Effector CD4-positive, alpha-beta T cell (primary cell): ENCODE measurements at regions not wholly inside any gene's neighbourhood (a gene's known extent, or its start where the extent isn't known, plus 50 kb on each side); places are given as distances from the start of the nearest gene placed in this dataset.

ENCODE experiments used
- DNase-seq: peaks from one replicate; pipeline ENCODE4 v3.0.0-alpha.2; 2020

- no peak for DNase-seq
These were observed 350.3 kb downstream of the MTX2 start for GRCh38 chr2:176619504-176619903.

- DNase-seq: no peak
These were observed 352.1 kb downstream of the MTX2 start for GRCh38 chr2:176621350-176621749.

GRCh38 chr2:176622792-176623191 is 353.6 kb downstream of the MTX2 start:
- no peak for DNase-seq

- DNase-seq: no peak
These were observed 357.6 kb downstream of the MTX2 start for GRCh38 chr2:176626796-176627195.

- no peak for DNase-seq
These were observed 359.2 kb downstream of the MTX2 start for GRCh38 chr2:176628438-176628837.

- no peak for DNase-seq
These were observed 364.5 kb downstream of the MTX2 start for GRCh38 chr2:176633754-176634153.

- DNase-seq: no peak
These were observed 367.2 kb downstream of the MTX2 start for GRCh38 chr2:176636401-176636800.

GRCh38 chr2:176637142-176637485 is 367.9 kb downstream of the MTX2 start:
- DNase-seq: no peak

- no peak for DNase-seq
These were observed 368.4 kb downstream of the MTX2 start for GRCh38 chr2:176637486-176638166.

- peak; percentile 16 for DNase-seq
These were observed 369.1 kb downstream of the MTX2 start for GRCh38 chr2:176638167-176639015.

GRCh38 chr2:176639016-176639343 is 369.7 kb downstream of the MTX2 start:
- DNase-seq: no peak

GRCh38 chr2:176639671-176640070 is 370.4 kb downstream of the MTX2 start:
- DNase-seq: no peak

GRCh38 chr2:176641436-176641835 is 372.2 kb downstream of the MTX2 start:
- no peak for DNase-seq

GRCh38 chr2:176642074-176642473 is 372.8 kb downstream of the MTX2 start:
- DNase-seq: no peak

- DNase-seq: no peak
These were observed 374.4 kb downstream of the MTX2 start for GRCh38 chr2:176643646-176644045.

GRCh38 chr2:176645494-176645893 is 376.3 kb downstream of the MTX2 start:
- no peak for DNase-seq

GRCh38 chr2:176646033-176646615 is 376.9 kb downstream of the MTX2 start:
- DNase-seq: no peak

- no peak for DNase-seq
These were observed 378.3 kb downstream of the MTX2 start for GRCh38 chr2:176647325-176648165.

GRCh38 chr2:176648700-176649297 is 379.6 kb downstream of the MTX2 start:
- no peak for DNase-seq

- no peak for DNase-seq
These were observed 381.0 kb downstream of the MTX2 start for GRCh38 chr2:176650104-176650837.

GRCh38 chr2:176650838-176651555 is 381.8 kb downstream of the MTX2 start:
- DNase-seq: no peak
